Fibroblast of mammary gland (primary cell): ENCODE measurements at regions not wholly inside any gene's neighbourhood (a gene's known extent, or its start where the extent isn't known, plus 50 kb on each side); places are given as distances from the start of the nearest gene placed in this dataset.
A peak's percentile ranks its signal among the peaks of the same experiment; 100 is the strongest.

Source experiments
- DNase-seq: peaks from one replicate; pipeline ENCODE4 v3.0.0-alpha.2; 2010; ENCODE audit warnings: low read depth
- H3K4me3 ChIP-seq: 2 replicates; pipeline ENCODE4 v1.5.1; 2011; ENCODE audit warnings: low read depth, mild to moderate bottlenecking, low read length, moderate library complexity; ENCODE audit not compliant: control insufficient read depth
- TF ChIP-seq, protein P1 (sequence below): conservative IDR thresholded peaks from 2 replicates; pipeline ENCODE4 v1.5.1; 2011; ENCODE audit warnings: low read depth, low read length, inconsistent platforms; ENCODE audit not compliant: control insufficient read depth, insufficient read depth

DNA sequence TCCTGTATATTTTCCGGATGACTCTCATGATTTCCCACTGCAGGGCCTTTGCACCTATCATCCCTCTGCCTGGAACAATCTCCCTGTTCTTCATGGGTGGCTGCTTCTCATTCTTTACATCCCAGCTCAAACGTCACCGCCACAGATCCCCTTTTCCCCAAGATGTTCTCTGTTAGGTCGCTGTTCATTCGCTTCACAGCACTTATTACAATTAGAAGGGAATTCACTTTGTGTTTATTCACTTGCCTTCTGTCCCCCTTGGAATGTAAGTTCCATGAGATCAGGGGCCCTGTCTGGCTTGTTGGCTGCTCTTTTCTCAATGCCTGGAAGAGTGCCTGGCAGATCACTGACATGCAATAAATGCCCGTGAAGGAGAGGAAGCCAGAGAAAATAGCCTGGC is 106.7 kb downstream of the FOXI3 start:
- TF ChIP-seq, protein P1, sequence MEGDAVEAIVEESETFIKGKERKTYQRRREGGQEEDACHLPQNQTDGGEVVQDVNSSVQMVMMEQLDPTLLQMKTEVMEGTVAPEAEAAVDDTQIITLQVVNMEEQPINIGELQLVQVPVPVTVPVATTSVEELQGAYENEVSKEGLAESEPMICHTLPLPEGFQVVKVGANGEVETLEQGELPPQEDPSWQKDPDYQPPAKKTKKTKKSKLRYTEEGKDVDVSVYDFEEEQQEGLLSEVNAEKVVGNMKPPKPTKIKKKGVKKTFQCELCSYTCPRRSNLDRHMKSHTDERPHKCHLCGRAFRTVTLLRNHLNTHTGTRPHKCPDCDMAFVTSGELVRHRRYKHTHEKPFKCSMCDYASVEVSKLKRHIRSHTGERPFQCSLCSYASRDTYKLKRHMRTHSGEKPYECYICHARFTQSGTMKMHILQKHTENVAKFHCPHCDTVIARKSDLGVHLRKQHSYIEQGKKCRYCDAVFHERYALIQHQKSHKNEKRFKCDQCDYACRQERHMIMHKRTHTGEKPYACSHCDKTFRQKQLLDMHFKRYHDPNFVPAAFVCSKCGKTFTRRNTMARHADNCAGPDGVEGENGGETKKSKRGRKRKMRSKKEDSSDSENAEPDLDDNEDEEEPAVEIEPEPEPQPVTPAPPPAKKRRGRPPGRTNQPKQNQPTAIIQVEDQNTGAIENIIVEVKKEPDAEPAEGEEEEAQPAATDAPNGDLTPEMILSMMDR: no peak
- no peak for DNase-seq
- no peak overlapping the region for H3K4me3 ChIP-seq

DNA sequence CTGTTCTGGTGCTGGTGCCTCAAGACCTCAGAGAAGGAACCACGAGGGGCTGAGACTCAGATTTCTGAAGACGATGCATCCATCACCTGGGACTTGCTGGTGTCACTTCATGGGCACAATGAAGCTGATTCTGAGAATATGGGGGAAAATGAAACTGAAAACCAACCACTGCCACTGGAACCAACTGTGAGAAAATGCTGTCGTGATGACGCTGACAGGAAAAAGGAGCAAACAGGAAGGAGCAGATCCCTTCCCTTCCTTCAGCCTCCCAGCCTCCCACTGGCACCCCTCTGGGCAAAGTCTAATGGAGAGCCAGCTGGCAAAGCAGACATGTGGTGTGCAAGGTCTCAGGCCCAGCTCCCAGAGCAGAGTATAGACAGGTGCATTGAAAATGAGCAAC is 109.7 kb downstream of the FOXI3 start:
- no peak for DNase-seq
- TF ChIP-seq, protein P1: no peak
- H3K4me3 ChIP-seq: no peak overlapping the region

DNA sequence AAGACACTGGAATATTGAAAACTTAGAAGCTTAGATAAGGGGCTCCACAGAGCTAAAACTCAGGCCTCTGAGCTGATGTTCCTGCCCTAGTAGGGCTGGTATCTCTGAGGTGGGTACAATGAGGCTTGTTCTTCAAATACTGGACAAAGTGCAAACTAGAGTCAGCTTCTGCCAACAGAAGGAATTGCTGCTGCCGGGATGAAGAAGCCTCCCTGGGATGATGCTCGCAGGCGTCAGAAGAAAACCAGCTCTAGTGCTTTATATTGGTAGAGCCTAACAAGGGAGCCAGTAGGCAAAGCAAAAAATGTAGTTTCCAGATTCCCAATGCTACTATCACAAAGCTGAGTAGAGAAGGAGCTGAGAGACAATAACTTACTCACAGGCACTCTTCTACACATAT is 118.1 kb downstream of the FOXI3 start:
- no peak for DNase-seq
- no peak overlapping the region for H3K4me3 ChIP-seq
- TF ChIP-seq, protein P1: no peak

DNA sequence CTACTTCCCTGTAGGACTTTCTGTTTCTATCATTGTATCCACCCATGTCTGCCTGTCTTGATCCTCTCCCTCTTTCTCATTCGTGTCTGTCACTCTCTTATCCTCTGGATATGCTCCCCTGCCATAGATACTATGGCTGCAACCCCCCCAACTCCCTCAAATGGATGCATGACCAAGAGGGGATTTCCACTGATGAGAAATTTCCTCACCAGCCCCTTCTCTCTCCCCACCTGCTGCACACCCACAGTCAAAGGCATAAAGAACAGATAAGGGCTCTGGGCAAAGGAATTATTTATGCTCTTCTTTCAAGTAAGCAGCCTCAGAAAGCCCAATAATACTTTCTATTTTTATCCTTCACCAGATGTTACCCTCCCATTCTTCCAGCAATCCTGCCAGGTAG is 121.3 kb downstream of the FOXI3 start:
- H3K4me3 ChIP-seq: no peak overlapping the region
- TF ChIP-seq, protein P1: no peak

DNA sequence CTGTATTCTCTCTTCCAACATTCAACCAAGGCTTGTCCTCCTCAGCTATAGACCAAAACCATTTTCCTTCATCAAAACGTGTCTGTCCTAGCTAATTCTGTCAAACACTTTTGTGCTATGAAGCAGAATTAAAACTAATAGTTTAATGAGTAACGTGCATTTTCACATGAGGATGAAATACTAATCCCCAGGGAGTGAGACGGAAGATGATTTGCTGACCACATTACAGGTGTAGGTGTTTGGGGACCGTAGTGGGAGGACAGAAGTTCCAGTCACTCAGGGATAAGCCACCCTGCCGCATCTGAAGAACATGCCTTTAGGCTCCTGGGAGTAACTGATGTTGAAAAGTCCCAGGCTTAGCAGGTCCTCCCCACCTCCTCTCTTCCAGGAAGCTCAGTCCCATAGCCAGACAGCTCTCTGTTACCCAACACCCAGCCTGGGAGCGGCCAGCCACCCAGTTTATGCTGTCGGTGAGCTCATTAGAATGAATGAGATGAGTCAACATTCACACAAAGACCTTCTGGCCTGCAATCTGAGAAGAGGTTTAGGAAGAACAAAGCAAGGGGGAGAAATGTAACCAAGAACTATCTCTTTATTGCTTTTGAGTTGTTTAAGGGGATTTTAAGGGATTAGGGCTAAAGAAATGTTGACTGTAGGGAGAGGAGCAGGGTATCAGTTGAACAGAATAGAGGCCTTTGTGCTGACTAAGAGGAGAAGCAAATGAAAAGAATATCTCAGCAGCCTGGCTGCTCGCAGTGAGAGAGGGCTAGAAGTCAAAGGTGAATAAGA is 122.5 kb downstream of the FOXI3 start:
- TF ChIP-seq, protein P1: no peak
- DNase-seq: peak; percentile 2
- no peak overlapping the region for H3K4me3 ChIP-seq

More for the DNA sequence above, 121.3 kb downstream of the FOXI3 start:
- no peak for DNase-seq

DNA sequence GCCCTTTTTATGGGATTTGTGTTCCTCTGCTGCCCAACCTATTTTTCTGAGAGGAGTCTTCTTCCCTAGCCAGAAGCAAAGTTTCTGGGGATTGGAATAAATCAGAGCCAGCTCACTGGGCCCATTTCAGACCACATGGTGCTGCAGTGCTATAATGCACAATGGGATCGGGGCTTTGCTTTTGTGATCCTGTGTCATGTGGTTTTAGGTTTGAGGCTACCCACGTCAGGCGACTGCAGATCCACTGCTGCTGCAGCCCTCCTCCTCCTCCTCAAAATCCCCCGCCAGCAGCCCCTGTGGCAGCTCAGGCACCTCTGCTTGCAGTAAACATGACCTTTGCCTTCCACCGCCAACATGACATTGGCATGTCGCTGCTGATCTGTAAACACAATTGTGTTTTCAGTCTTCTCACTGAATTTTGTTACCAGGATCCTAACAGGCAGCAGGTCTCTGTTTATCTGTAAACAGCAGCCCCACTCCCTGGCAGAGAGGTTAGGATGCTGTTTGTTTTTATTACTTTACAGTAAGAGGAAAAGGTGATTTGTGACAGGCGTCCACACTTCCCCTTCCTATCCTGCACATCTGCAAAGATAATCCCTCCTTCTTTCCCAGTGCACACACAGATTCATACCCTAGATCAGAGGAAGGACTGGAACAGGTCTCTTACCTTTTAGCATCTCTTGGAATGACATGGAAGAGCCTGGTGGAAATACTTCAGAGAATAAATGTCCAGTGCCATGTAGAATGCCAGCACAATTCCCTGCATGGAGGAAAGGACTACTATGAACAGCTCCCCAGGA is 130.8 kb downstream of the FOXI3 start:
- DNase-seq: no peak
- TF ChIP-seq, protein P1: no peak
- H3K4me3 ChIP-seq: no peak overlapping the region
